ENCODE measurements at regions not wholly inside any gene's neighbourhood (a gene's known extent, or its start where the extent isn't known, plus 50 kb on each side); places are given as distances from the start of the nearest gene placed in this dataset.

GRCh38 chr4:3706111-3706511, 60.1 kb upstream of the ADRA2C start:
- no peak overlapping the region for H3K27ac Mint-ChIP-seq
- H3K4me3 Mint-ChIP-seq (ENCODE audit: low read depth): no peak overlapping the region
- no peaks in the 10 kb centered on the region for H3K4me1 Mint-ChIP-seq (ENCODE audit: low read depth)
- H3K27me3 Mint-ChIP-seq: peaks cover 33% of the 10 kb centered on the region
- DNase-seq (ENCODE audit: low spot score, unreplicated experiment): no peak
- no peak for TF ChIP-seq CTCF (IDR thresholded peaks at IDR 0.05; ENCODE audit: unreplicated experiment)
- H3K9me3 Mint-ChIP-seq (ENCODE audit: low read depth): no peaks in the 10 kb centered on the region
- no peaks in the 10 kb centered on the region for H3K36me3 Mint-ChIP-seq (ENCODE audit: insufficient read depth)

- Mint-ChIP-seq H3K27me3 (peaks cover 33% of the 10 kb centered on the region), H3K4me1 (ENCODE audit: low read depth) (no peaks in the 10 kb centered on the region), H3K4me3 (ENCODE audit: low read depth) (no peak overlapping the region), H3K27ac (no peak overlapping the region), H3K9me3 (ENCODE audit: low read depth) (no peaks in the 10 kb centered on the region), H3K36me3 (ENCODE audit: insufficient read depth) (no peaks in the 10 kb centered on the region)
- no peak for DNase-seq (ENCODE audit: low spot score, unreplicated experiment)
- TF ChIP-seq CTCF (IDR thresholded peaks at IDR 0.05; ENCODE audit: unreplicated experiment): no peak
Measured at GRCh38 chr4:3705236-3705987, 60.8 kb upstream of the ADRA2C start.

GRCh38 chr4:3704669-3705068, 61.5 kb upstream of the ADRA2C start:
- no peak for DNase-seq (ENCODE audit: low spot score, unreplicated experiment)
- no peaks in the 10 kb centered on the region for H3K36me3 Mint-ChIP-seq (ENCODE audit: insufficient read depth)
- no peak for TF ChIP-seq CTCF (IDR thresholded peaks at IDR 0.05; ENCODE audit: unreplicated experiment)
- H3K27ac Mint-ChIP-seq: no peak overlapping the region
- no peaks in the 10 kb centered on the region for H3K4me1 Mint-ChIP-seq (ENCODE audit: low read depth)
- peaks cover 33% of the 10 kb centered on the region for H3K27me3 Mint-ChIP-seq
- H3K9me3 Mint-ChIP-seq (ENCODE audit: low read depth): no peaks in the 10 kb centered on the region
- no peak overlapping the region for H3K4me3 Mint-ChIP-seq (ENCODE audit: low read depth)

- H3K4me1 Mint-ChIP-seq (ENCODE audit: low read depth): no peaks in the 10 kb centered on the region
- H3K36me3 Mint-ChIP-seq (ENCODE audit: insufficient read depth): no peaks in the 10 kb centered on the region
- peak overlapping the region; percentile 41 for H3K27ac Mint-ChIP-seq
- TF ChIP-seq CTCF (IDR thresholded peaks at IDR 0.05; ENCODE audit: unreplicated experiment): no peak
- no peak overlapping the region for H3K4me3 Mint-ChIP-seq (ENCODE audit: low read depth)
- no peaks in the 10 kb centered on the region for H3K9me3 Mint-ChIP-seq (ENCODE audit: low read depth)
- peaks cover 27% of the 10 kb centered on the region for H3K27me3 Mint-ChIP-seq
- no peak for DNase-seq (ENCODE audit: low spot score, unreplicated experiment)
Measured at GRCh38 chr4:3703677-3704521, 62.3 kb upstream of the ADRA2C start.

- no peak for TF ChIP-seq CTCF (IDR thresholded peaks at IDR 0.05; ENCODE audit: unreplicated experiment)
- DNase-seq (ENCODE audit: low spot score, unreplicated experiment): no peak
- Mint-ChIP-seq H3K4me3 (ENCODE audit: low read depth) (no peak overlapping the region), H3K9me3 (ENCODE audit: low read depth) (peaks cover 3% of the 10 kb centered on the region), H3K27me3 (peaks cover 31% of the 10 kb centered on the region), H3K36me3 (ENCODE audit: insufficient read depth) (no peaks in the 10 kb centered on the region), H3K4me1 (ENCODE audit: low read depth) (no peaks in the 10 kb centered on the region), H3K27ac (no peak overlapping the region)
Measured at GRCh38 chr4:3703343-3703676, 62.9 kb upstream of the ADRA2C start.

All from progenitor cell of endocrine pancreas (in vitro differentiated cells).